Fibroblast of mammary gland (primary cell): ENCODE measurements at regions not wholly inside any gene's neighbourhood (a gene's known extent, or its start where the extent isn't known, plus 50 kb on each side); places are given as distances from the start of the nearest gene placed in this dataset.

ENCODE experiments used
- DNase-seq: peaks from one replicate; pipeline ENCODE4 v3.0.0-alpha.2; 2010; ENCODE audit warnings: low read depth
- H3K4me3 ChIP-seq: 2 replicates; pipeline ENCODE4 v1.5.1; 2011; ENCODE audit warnings: low read depth, mild to moderate bottlenecking, low read length, moderate library complexity; ENCODE audit not compliant: control insufficient read depth
- CTCF ChIP-seq: conservative IDR thresholded peaks from 2 replicates; pipeline ENCODE4 v1.5.1; 2011; ENCODE audit warnings: low read depth, low read length, inconsistent platforms; ENCODE audit not compliant: control insufficient read depth, insufficient read depth

GRCh38 chr17:63369233-63369632 lies 76.9 kb downstream of the CYB561 start:
- DNase-seq = peak; percentile 84
- no peak overlapping the region for H3K4me3 ChIP-seq
- no peak for TF ChIP-seq CTCF

- no peak for DNase-seq
- H3K4me3 ChIP-seq = no peak overlapping the region
- no peak for TF ChIP-seq CTCF
These were observed 75.4 kb downstream of the CYB561 start for GRCh38 chr17:63370696-63371095.

- H3K4me3 ChIP-seq = no peak overlapping the region
- no peak for DNase-seq
- TF ChIP-seq CTCF = no peak
These were observed 69.2 kb downstream of the CYB561 start for GRCh38 chr17:63376949-63377348.

GRCh38 chr17:63378411-63379375 lies 67.4 kb downstream of the CYB561 start:
- TF ChIP-seq CTCF = no peak
- no peak overlapping the region for H3K4me3 ChIP-seq
- DNase-seq = no peak

- H3K4me3 ChIP-seq = no peak overlapping the region
- DNase-seq = no peak
- no peak for TF ChIP-seq CTCF
These were observed 66.5 kb downstream of the CYB561 start for GRCh38 chr17:63379636-63380035.

- no peak overlapping the region for H3K4me3 ChIP-seq
- no peak for DNase-seq
- TF ChIP-seq CTCF = no peak
These were observed 64.9 kb downstream of the CYB561 start for GRCh38 chr17:63381101-63381729.
